CD14-positive monocyte (primary cell): ENCODE measurements at regions not wholly inside any gene's neighbourhood (a gene's known extent, or its start where the extent isn't known, plus 50 kb on each side); places are given as distances from the start of the nearest gene placed in this dataset.

Source experiments
- DNase-seq, 3 donors: peaks; one replicate each; pipeline ENCODE4 v3.0.0-alpha.2; 2011 to 2022
- H2AFZ ChIP-seq: 2 replicates; pipeline ENCODE4 v1.6.0; 2012; ENCODE audit warnings: mild to moderate bottlenecking, low read depth, low read length, inconsistent platforms; ENCODE audit not compliant: insufficient read depth, poor library complexity, severe bottlenecking
- H3K27ac ChIP-seq, 2 donors: 1 replicate in 1 of 2; 2 replicates in 1 of 2; pipeline ENCODE4 v1.5.1; 2012 to 2013; ENCODE audit warnings: low read length in 2 of 2, control low read depth in 1 of 2, inconsistent platforms in 1 of 2, low read depth in 1 of 2, mild to moderate bottlenecking in 1 of 2
- H3K27me3 ChIP-seq, 2 donors: one replicate each; pipeline versions ENCODE4 v1.6.0 to v1.6.1; 2011 to 2013; ENCODE audit warnings: low read length in 2 of 2; ENCODE audit not compliant: control insufficient read depth in 2 of 2, insufficient read depth in 2 of 2
- H3K36me3 ChIP-seq, 2 donors: replicated peaks in 1 of 2; 1 replicate in 1 of 2; 2 replicates in 1 of 2; pipeline versions ENCODE4 v1.5.1 to v1.6.1; 2012 to 2013; ENCODE audit warnings: low read length in 2 of 2, control low read depth in 1 of 2, inconsistent platforms in 1 of 2, mild to moderate bottlenecking in 1 of 2; ENCODE audit not compliant: insufficient read depth in 2 of 2, control insufficient read depth in 1 of 2
- H3K4me1 ChIP-seq, 2 donors: 1 replicate in 1 of 2; 2 replicates in 1 of 2; pipeline versions ENCODE4 v1.5.1 to v1.6.1; 2012 to 2013; ENCODE audit warnings: low read length in 2 of 2, control low read depth in 1 of 2, inconsistent platforms in 1 of 2, mild to moderate bottlenecking in 1 of 2, moderate library complexity in 1 of 2; ENCODE audit not compliant: insufficient read depth in 2 of 2, control insufficient read depth in 1 of 2
- H3K4me2 ChIP-seq: replicated peaks from 2 replicates; pipeline ENCODE3; 2012; ENCODE audit warnings: low read length, moderate library complexity, mild to moderate bottlenecking; ENCODE audit not compliant: poor library complexity, severe bottlenecking; ENCODE audit errors: extremely low read depth
- H3K4me3 ChIP-seq, 3 experiments: fragments of 200-600 bp in 1 of 3; sonication (generic) in 1 of 3; replicated peaks in 1 of 3; 1 replicate in 2 of 3; 2 replicates in 1 of 3; pipeline ENCODE4 v1.5.1; 2011 to 2013; ENCODE audit warnings: low read length in 3 of 3, mild to moderate bottlenecking in 3 of 3, control low read depth in 2 of 3, low read depth in 2 of 3, inconsistent platforms in 1 of 3, moderate library complexity in 1 of 3
- H3K79me2 ChIP-seq: 2 replicates; pipeline ENCODE4 v1.6.0; 2012; ENCODE audit warnings: mild to moderate bottlenecking, control low read depth, inconsistent platforms, low read length, moderate library complexity; ENCODE audit not compliant: insufficient read depth
- H3K9ac ChIP-seq: 2 replicates; pipeline ENCODE4 v1.6.0; 2017; ENCODE audit warnings: low read length, mild to moderate bottlenecking; ENCODE audit not compliant: insufficient read depth, poor library complexity, severe bottlenecking
- H3K9me3 ChIP-seq, 2 donors: replicated peaks in 1 of 2; 1 replicate in 1 of 2; 2 replicates in 1 of 2; pipeline versions ENCODE4 v1.5.1 to v1.6.1; 2012 to 2013; ENCODE audit warnings: low read length in 2 of 2, control low read depth in 1 of 2; ENCODE audit not compliant: control insufficient read depth in 1 of 2, insufficient read depth in 1 of 2
- H4K20me1 ChIP-seq: 2 replicates; pipeline ENCODE4 v1.6.0; 2012; ENCODE audit warnings: mild to moderate bottlenecking, low read length, control low read depth, moderate library complexity; ENCODE audit not compliant: insufficient read depth
- H3K27ac Mint-ChIP-seq, 7 donors: one replicate each; pipeline ENCODE4 v1.8.0; 2020; ENCODE audit warnings: mild to moderate bottlenecking in 7 of 7, mixed read lengths in 7 of 7, moderate library complexity in 6 of 7, inconsistent platforms in 2 of 7
- H3K27me3 Mint-ChIP-seq, 3 donors: one replicate each; pipeline ENCODE4 v1.8.0; 2021 to 2022; ENCODE audit warnings: low read depth in 3 of 3, mild to moderate bottlenecking in 3 of 3, mixed read lengths in 3 of 3, moderate library complexity in 3 of 3, inconsistent platforms in 1 of 3
- H3K36me3 Mint-ChIP-seq, 2 donors: one replicate each; pipeline ENCODE4 v1.8.0; 2020; ENCODE audit warnings: mixed read lengths in 2 of 2, inconsistent platforms in 1 of 2, mild to moderate bottlenecking in 1 of 2
- H3K4me1 Mint-ChIP-seq: one replicate; pipeline ENCODE4 v1.8.0; 2020; ENCODE audit warnings: mild to moderate bottlenecking, mixed read lengths
- H3K4me3 Mint-ChIP-seq, 2 donors: one replicate each; pipeline ENCODE4 v1.8.0; 2020; ENCODE audit warnings: mild to moderate bottlenecking in 2 of 2, mixed read lengths in 2 of 2, moderate library complexity in 1 of 2
- H3K9me3 Mint-ChIP-seq, 7 donors: one replicate each; pipeline ENCODE4 v1.8.0; 2020 to 2022; ENCODE audit warnings: mixed read lengths in 7 of 7, mild to moderate bottlenecking in 6 of 7, moderate library complexity in 6 of 7, inconsistent platforms in 2 of 7
- WGBS: methylation state at CpG from one replicate; pipeline ENCODE4 v1.1.5; 2013; ENCODE audit warnings: missing lambda C conversion rate; ENCODE audit not compliant: insufficient coverage; 5-methylcytosine and 5-hydroxymethylcytosine counted together
- intact Hi-C, 2 donors: fragments of 100-400 bp; cut with micrococcal nuclease; formaldehyde crosslinking; loops; one replicate each; pipeline versions ENCODE4 v1.15.0 to v1.15.1; 2023
- TF ChIP-seq, protein P1 (sequence below): fragments of 200-600 bp; IDR thresholded peaks from one replicate; pipeline ENCODE4 v1.8.0; 2022; ENCODE audit warnings: antibody characterized with exemption, mild to moderate bottlenecking

DNA sequence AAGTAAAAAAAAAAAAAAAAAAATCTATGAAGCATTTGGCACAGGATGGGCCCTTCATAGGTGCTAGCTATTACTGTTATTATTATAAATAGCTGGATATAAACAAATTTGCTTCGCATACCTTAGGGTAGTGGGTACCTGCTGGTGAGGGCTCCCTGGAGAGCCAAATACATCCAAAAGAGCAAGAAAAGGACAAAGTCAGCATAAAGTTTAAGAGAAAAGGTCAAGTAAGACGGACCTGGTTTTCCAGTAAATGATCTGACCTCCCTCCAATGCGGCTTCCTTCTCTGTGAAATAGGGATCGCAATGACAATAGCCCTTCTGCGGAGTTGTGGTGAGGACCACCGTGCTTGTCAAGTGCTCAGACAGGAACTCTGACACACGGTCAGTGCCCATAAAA lies 214.5 kb downstream of the SNX10 start:
- TF ChIP-seq, protein P1, sequence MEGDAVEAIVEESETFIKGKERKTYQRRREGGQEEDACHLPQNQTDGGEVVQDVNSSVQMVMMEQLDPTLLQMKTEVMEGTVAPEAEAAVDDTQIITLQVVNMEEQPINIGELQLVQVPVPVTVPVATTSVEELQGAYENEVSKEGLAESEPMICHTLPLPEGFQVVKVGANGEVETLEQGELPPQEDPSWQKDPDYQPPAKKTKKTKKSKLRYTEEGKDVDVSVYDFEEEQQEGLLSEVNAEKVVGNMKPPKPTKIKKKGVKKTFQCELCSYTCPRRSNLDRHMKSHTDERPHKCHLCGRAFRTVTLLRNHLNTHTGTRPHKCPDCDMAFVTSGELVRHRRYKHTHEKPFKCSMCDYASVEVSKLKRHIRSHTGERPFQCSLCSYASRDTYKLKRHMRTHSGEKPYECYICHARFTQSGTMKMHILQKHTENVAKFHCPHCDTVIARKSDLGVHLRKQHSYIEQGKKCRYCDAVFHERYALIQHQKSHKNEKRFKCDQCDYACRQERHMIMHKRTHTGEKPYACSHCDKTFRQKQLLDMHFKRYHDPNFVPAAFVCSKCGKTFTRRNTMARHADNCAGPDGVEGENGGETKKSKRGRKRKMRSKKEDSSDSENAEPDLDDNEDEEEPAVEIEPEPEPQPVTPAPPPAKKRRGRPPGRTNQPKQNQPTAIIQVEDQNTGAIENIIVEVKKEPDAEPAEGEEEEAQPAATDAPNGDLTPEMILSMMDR, result no peak
- Histone ChIP-seq H3K4me2 (no peak overlapping the region), H3K4me1 (no peaks in the 10 kb centered on the region), H3K9me3 (no peaks in the 10 kb centered on the region), H3K27ac (no peak overlapping the region), H3K4me3 (no peak overlapping the region), H3K27me3 (no peaks in the 10 kb centered on the region), H3K36me3 (no peaks in the 10 kb centered on the region), H3K79me2 (no peaks in the 10 kb centered on the region), H2AFZ (no peak overlapping the region), H4K20me1 (no peaks in the 10 kb centered on the region), H3K9ac (no peak overlapping the region)
- Mint-ChIP-seq H3K4me1 (peaks cover 2% of the 10 kb centered on the region), H3K4me3 (no peak overlapping the region), H3K27ac (no peak overlapping the region), H3K36me3 (no peaks in the 10 kb centered on the region), H3K9me3 (peaks cover 0 to 4% (median 0%) of the 10 kb centered on the region in 7 donors), H3K27me3 (peaks cover 4 to 5% (median 4%) of the 10 kb centered on the region in 3 donors)
- 88% methylated on average over 3 of the region's 7 CpGs for WGBS
- intact Hi-C loops, result loop anchor here in 1 of 2 donors (10.0 kb wide), 1 partner anchor 131 kb away; no protein-coding TSS in a partner anchor
- no peak for DNase-seq

- intact Hi-C loops, result loop anchor here in 1 of 2 donors (10.0 kb wide), 1 partner anchor 133 kb away; no protein-coding TSS in a partner anchor
- Histone ChIP-seq H2AFZ (no peak overlapping the region), H3K4me1 (no peaks in the 10 kb centered on the region), H3K27ac (no peak overlapping the region), H3K4me2 (no peak overlapping the region), H3K9ac (no peak overlapping the region), H3K36me3 (no peaks in the 10 kb centered on the region), H3K9me3 (no peaks in the 10 kb centered on the region), H3K27me3 (no peaks in the 10 kb centered on the region), H3K79me2 (no peaks in the 10 kb centered on the region), H4K20me1 (no peaks in the 10 kb centered on the region), H3K4me3 (no peak overlapping the region)
- Mint-ChIP-seq H3K36me3 (no peaks in the 10 kb centered on the region), H3K27me3 (peaks cover 4 to 5% (median 5%) of the 10 kb centered on the region in 3 donors), H3K27ac (no peak overlapping the region), H3K4me1 (peaks cover 2% of the 10 kb centered on the region), H3K9me3 (peaks cover 0 to 6% (median 0%) of the 10 kb centered on the region in 7 donors), H3K4me3 (no peak overlapping the region)
- 93% methylated on average over 5 of the region's 10 CpGs for WGBS
- TF ChIP-seq, protein P1, result no peak
- no peak for DNase-seq
Measured at GRCh38 chr7:26507108-26507987, 215.7 kb downstream of the SNX10 start.
